Sigmoid colon (tissue), 4 donors: ENCODE measurements at regions not wholly inside any gene's neighbourhood (a gene's known extent, or its start where the extent isn't known, plus 50 kb on each side); places are given as distances from the start of the nearest gene placed in this dataset.

Experiments
- CTCF ChIP-seq, 4 experiments: fragments of 450-650 bp in 3 of 4; fragments of 200-600 bp in 1 of 4; IDR thresholded peaks; one replicate each; pipeline ENCODE4 v1.5.1; 2016 to 2019; ENCODE audit warnings: antibody characterized with exemption in 4 of 4, mild to moderate bottlenecking in 3 of 4, moderate library complexity in 2 of 4
- POLR2A ChIP-seq, 2 donors: fragments of 450-650 bp; IDR thresholded peaks; one replicate each; pipeline ENCODE4 v1.6.1; 2016; ENCODE audit warnings: antibody characterized with exemption in 2 of 2, mild to moderate bottlenecking in 2 of 2, moderate library complexity in 2 of 2
- POLR2AphosphoS5 ChIP-seq, 4 donors: sonication (generic); formaldehyde crosslinking; IDR thresholded peaks; one replicate each; pipeline ENCODE4 v1.6.1; 2017; ENCODE audit warnings: antibody characterized with exemption in 4 of 4

GRCh38 chr9:85416715-85417114 is 325.0 kb downstream of the AGTPBP1 start:
- no peak for TF ChIP-seq POLR2AphosphoS5 (IDR thresholded peaks at IDR 0.05)
- TF ChIP-seq CTCF (IDR thresholded peaks at IDR 0.05), result no peak
- TF ChIP-seq POLR2A (IDR thresholded peaks at IDR 0.05), result no peak
